CD14-positive monocyte (primary cell): ENCODE measurements at regions not wholly inside any gene's neighbourhood (a gene's known extent, or its start where the extent isn't known, plus 50 kb on each side); places are given as distances from the start of the nearest gene placed in this dataset.

ENCODE experiments used
- DNase-seq, 3 donors: peaks; one replicate each; pipeline ENCODE4 v3.0.0-alpha.2; 2011 to 2022
- H2AFZ ChIP-seq: 2 replicates; pipeline ENCODE4 v1.6.0; 2012; ENCODE audit warnings: mild to moderate bottlenecking, low read depth, low read length, inconsistent platforms; ENCODE audit not compliant: insufficient read depth, poor library complexity, severe bottlenecking
- H3K27ac ChIP-seq, 2 donors: 1 replicate in 1 of 2; 2 replicates in 1 of 2; pipeline ENCODE4 v1.5.1; 2012 to 2013; ENCODE audit warnings: low read length in 2 of 2, control low read depth in 1 of 2, inconsistent platforms in 1 of 2, low read depth in 1 of 2, mild to moderate bottlenecking in 1 of 2
- H3K27me3 ChIP-seq, 2 donors: one replicate each; pipeline versions ENCODE4 v1.6.0 to v1.6.1; 2011 to 2013; ENCODE audit warnings: low read length in 2 of 2; ENCODE audit not compliant: control insufficient read depth in 2 of 2, insufficient read depth in 2 of 2
- H3K36me3 ChIP-seq, 2 donors: replicated peaks in 1 of 2; 1 replicate in 1 of 2; 2 replicates in 1 of 2; pipeline versions ENCODE4 v1.5.1 to v1.6.1; 2012 to 2013; ENCODE audit warnings: low read length in 2 of 2, control low read depth in 1 of 2, inconsistent platforms in 1 of 2, mild to moderate bottlenecking in 1 of 2; ENCODE audit not compliant: insufficient read depth in 2 of 2, control insufficient read depth in 1 of 2
- H3K4me1 ChIP-seq, 2 donors: 1 replicate in 1 of 2; 2 replicates in 1 of 2; pipeline versions ENCODE4 v1.5.1 to v1.6.1; 2012 to 2013; ENCODE audit warnings: low read length in 2 of 2, control low read depth in 1 of 2, inconsistent platforms in 1 of 2, mild to moderate bottlenecking in 1 of 2, moderate library complexity in 1 of 2; ENCODE audit not compliant: insufficient read depth in 2 of 2, control insufficient read depth in 1 of 2
- H3K4me2 ChIP-seq: replicated peaks from 2 replicates; pipeline ENCODE3; 2012; ENCODE audit warnings: low read length, moderate library complexity, mild to moderate bottlenecking; ENCODE audit not compliant: poor library complexity, severe bottlenecking; ENCODE audit errors: extremely low read depth
- H3K4me3 ChIP-seq, 3 experiments: fragments of 200-600 bp in 1 of 3; sonication (generic) in 1 of 3; replicated peaks in 1 of 3; 1 replicate in 2 of 3; 2 replicates in 1 of 3; pipeline ENCODE4 v1.5.1; 2011 to 2013; ENCODE audit warnings: low read length in 3 of 3, mild to moderate bottlenecking in 3 of 3, control low read depth in 2 of 3, low read depth in 2 of 3, inconsistent platforms in 1 of 3, moderate library complexity in 1 of 3
- H3K79me2 ChIP-seq: 2 replicates; pipeline ENCODE4 v1.6.0; 2012; ENCODE audit warnings: mild to moderate bottlenecking, control low read depth, inconsistent platforms, low read length, moderate library complexity; ENCODE audit not compliant: insufficient read depth
- H3K9ac ChIP-seq: 2 replicates; pipeline ENCODE4 v1.6.0; 2017; ENCODE audit warnings: low read length, mild to moderate bottlenecking; ENCODE audit not compliant: insufficient read depth, poor library complexity, severe bottlenecking
- H3K9me3 ChIP-seq, 2 donors: replicated peaks in 1 of 2; 1 replicate in 1 of 2; 2 replicates in 1 of 2; pipeline versions ENCODE4 v1.5.1 to v1.6.1; 2012 to 2013; ENCODE audit warnings: low read length in 2 of 2, control low read depth in 1 of 2; ENCODE audit not compliant: control insufficient read depth in 1 of 2, insufficient read depth in 1 of 2
- H4K20me1 ChIP-seq: 2 replicates; pipeline ENCODE4 v1.6.0; 2012; ENCODE audit warnings: mild to moderate bottlenecking, low read length, control low read depth, moderate library complexity; ENCODE audit not compliant: insufficient read depth
- H3K27ac Mint-ChIP-seq, 7 donors: one replicate each; pipeline ENCODE4 v1.8.0; 2020; ENCODE audit warnings: mild to moderate bottlenecking in 7 of 7, mixed read lengths in 7 of 7, moderate library complexity in 6 of 7, inconsistent platforms in 2 of 7
- H3K27me3 Mint-ChIP-seq, 3 donors: one replicate each; pipeline ENCODE4 v1.8.0; 2021 to 2022; ENCODE audit warnings: low read depth in 3 of 3, mild to moderate bottlenecking in 3 of 3, mixed read lengths in 3 of 3, moderate library complexity in 3 of 3, inconsistent platforms in 1 of 3
- H3K36me3 Mint-ChIP-seq, 2 donors: one replicate each; pipeline ENCODE4 v1.8.0; 2020; ENCODE audit warnings: mixed read lengths in 2 of 2, inconsistent platforms in 1 of 2, mild to moderate bottlenecking in 1 of 2
- H3K4me1 Mint-ChIP-seq: one replicate; pipeline ENCODE4 v1.8.0; 2020; ENCODE audit warnings: mild to moderate bottlenecking, mixed read lengths
- H3K4me3 Mint-ChIP-seq, 2 donors: one replicate each; pipeline ENCODE4 v1.8.0; 2020; ENCODE audit warnings: mild to moderate bottlenecking in 2 of 2, mixed read lengths in 2 of 2, moderate library complexity in 1 of 2
- H3K9me3 Mint-ChIP-seq, 7 donors: one replicate each; pipeline ENCODE4 v1.8.0; 2020 to 2022; ENCODE audit warnings: mixed read lengths in 7 of 7, mild to moderate bottlenecking in 6 of 7, moderate library complexity in 6 of 7, inconsistent platforms in 2 of 7
- whole genome bisulfite sequencing: methylation state at CpG from one replicate; pipeline ENCODE4 v1.1.5; 2013; ENCODE audit warnings: missing lambda C conversion rate; ENCODE audit not compliant: insufficient coverage; 5-methylcytosine and 5-hydroxymethylcytosine counted together
- intact Hi-C, 2 donors: fragments of 100-400 bp; cut with micrococcal nuclease; formaldehyde crosslinking; loops; one replicate each; pipeline versions ENCODE4 v1.15.0 to v1.15.1; 2023
- TF ChIP-seq, protein P1 (sequence below): fragments of 200-600 bp; IDR thresholded peaks from one replicate; pipeline ENCODE4 v1.8.0; 2022; ENCODE audit warnings: antibody characterized with exemption, mild to moderate bottlenecking

DNA sequence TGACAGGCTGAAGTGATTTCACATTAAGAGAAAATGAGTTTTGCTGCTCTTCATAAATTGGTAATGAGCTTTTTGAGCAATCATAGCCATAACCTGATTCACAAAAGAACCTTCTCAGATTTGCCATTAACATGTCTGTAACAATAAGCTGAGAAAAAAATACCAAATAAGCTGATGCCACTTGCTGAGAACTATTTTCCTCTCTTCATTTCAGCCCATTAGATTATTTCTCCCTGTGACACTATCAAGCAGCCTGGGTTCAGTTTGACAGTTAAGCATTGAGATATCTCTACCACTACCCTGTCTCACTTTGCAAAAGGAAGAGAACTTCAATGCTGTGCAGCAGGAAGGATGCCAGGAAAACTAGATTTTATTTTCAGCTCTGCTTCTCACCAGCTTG, 673.9 kb downstream of the TRIB2 start:
- Mint-ChIP-seq H3K27me3 (no peaks in the 10 kb centered on the region), H3K9me3 (peaks cover 0 to 7% (median 3%) of the 10 kb centered on the region in 7 donors), H3K4me3 (no peak overlapping the region), H3K4me1 (no peaks in the 10 kb centered on the region), H3K27ac (no peak overlapping the region), H3K36me3 (no peaks in the 10 kb centered on the region)
- no peak for DNase-seq
- no peaks in the 10 kb centered on the region for H3K36me3 ChIP-seq
- no peaks in the 10 kb centered on the region for H3K4me1 ChIP-seq
- H3K9ac ChIP-seq, result no peak overlapping the region
- H3K4me2 ChIP-seq, result no peak overlapping the region
- H3K27me3 ChIP-seq, result no peaks in the 10 kb centered on the region
- H3K9me3 ChIP-seq, result peaks cover 4 to 7% of the 10 kb centered on the region in 2 donors
- no peak overlapping the region for H2AFZ ChIP-seq
- intact Hi-C loops, result no loop called here
- H3K79me2 ChIP-seq, result no peaks in the 10 kb centered on the region
- TF ChIP-seq, protein P1, sequence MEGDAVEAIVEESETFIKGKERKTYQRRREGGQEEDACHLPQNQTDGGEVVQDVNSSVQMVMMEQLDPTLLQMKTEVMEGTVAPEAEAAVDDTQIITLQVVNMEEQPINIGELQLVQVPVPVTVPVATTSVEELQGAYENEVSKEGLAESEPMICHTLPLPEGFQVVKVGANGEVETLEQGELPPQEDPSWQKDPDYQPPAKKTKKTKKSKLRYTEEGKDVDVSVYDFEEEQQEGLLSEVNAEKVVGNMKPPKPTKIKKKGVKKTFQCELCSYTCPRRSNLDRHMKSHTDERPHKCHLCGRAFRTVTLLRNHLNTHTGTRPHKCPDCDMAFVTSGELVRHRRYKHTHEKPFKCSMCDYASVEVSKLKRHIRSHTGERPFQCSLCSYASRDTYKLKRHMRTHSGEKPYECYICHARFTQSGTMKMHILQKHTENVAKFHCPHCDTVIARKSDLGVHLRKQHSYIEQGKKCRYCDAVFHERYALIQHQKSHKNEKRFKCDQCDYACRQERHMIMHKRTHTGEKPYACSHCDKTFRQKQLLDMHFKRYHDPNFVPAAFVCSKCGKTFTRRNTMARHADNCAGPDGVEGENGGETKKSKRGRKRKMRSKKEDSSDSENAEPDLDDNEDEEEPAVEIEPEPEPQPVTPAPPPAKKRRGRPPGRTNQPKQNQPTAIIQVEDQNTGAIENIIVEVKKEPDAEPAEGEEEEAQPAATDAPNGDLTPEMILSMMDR, result no peak
- H3K4me3 ChIP-seq, result no peak overlapping the region
- H4K20me1 ChIP-seq, result no peaks in the 10 kb centered on the region
- H3K27ac ChIP-seq, result no peak overlapping the region

- Histone ChIP-seq H3K4me2 (no peak overlapping the region), H3K9ac (no peak overlapping the region), H3K4me3 (no peak overlapping the region), H3K36me3 (no peaks in the 10 kb centered on the region), H2AFZ (no peak overlapping the region), H3K79me2 (no peaks in the 10 kb centered on the region), H3K9me3 (peaks cover 0 to 4% of the 10 kb centered on the region in 2 donors), H3K27ac (no peak overlapping the region), H4K20me1 (no peaks in the 10 kb centered on the region), H3K27me3 (no peaks in the 10 kb centered on the region), H3K4me1 (no peaks in the 10 kb centered on the region)
- no peaks in the 10 kb centered on the region for H3K27me3 Mint-ChIP-seq
- intact Hi-C loops, result no loop called here
- no peak for DNase-seq
- no CpG with 5 or more reads among the region's 2 CpGs for WGBS
- H3K4me3 Mint-ChIP-seq, result no peak overlapping the region
- H3K27ac Mint-ChIP-seq, result no peak overlapping the region
- H3K9me3 Mint-ChIP-seq, result peaks cover 0 to 16% (median 7%) of the 10 kb centered on the region in 7 donors
- no peaks in the 10 kb centered on the region for H3K36me3 Mint-ChIP-seq
- TF ChIP-seq, protein P1, result no peak
- H3K4me1 Mint-ChIP-seq, result no peaks in the 10 kb centered on the region
These were observed 684.6 kb downstream of the TRIB2 start for GRCh38 chr2:13401312-13401711.
